ENCODE measurements at regions not wholly inside any gene's neighbourhood (a gene's known extent, or its start where the extent isn't known, plus 50 kb on each side); places are given as distances from the start of the nearest gene placed in this dataset.
A peak's percentile ranks its signal among the peaks of the same experiment; 100 is the strongest.

GRCh38 chr1:71210718-71211117 is 129.9 kb upstream of the ZRANB2 start:
- DNase-seq (no peak), ATAC-seq (no peak)
- intact Hi-C loops (cut with DNase I) = no loop called here

- intact Hi-C loops (cut with DNase I) = no loop called here
Observed at GRCh38 chr1:71203241-71203640, 122.4 kb upstream of the ZRANB2 start.

DNA sequence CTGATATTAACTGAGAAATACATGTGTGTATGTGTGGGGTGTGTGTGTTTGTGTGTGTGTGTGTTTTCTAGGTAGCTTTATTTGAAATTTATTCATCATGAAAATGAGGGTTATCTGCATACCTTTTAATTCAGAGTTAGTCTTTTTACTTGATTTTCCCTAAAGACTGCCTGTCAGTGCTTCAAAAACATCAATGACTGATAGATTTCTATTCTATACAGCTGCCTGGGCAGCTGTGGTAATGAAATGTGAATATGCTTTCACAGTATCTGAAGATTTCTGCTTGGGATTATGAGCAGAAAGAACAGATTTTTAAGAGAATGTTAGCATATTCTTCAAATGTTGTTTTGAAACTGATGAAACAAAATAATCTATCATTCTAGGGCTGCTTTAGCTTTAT is 119.7 kb upstream of the ZRANB2 start:
- DNase-seq (no peak), ATAC-seq (no peak)
- intact Hi-C loops (cut with DNase I) = no loop called here

More at GRCh38 chr1:71203241-71203640, 122.4 kb upstream of the ZRANB2 start:
- DNase-seq (no peak), ATAC-seq (no peak)

GRCh38 chr1:71196685-71197084 is 115.8 kb upstream of the ZRANB2 start:
- intact Hi-C loops (cut with DNase I) = loop anchor here in 1 of 2 donors (5.0 kb wide), 1 partner anchor 326 kb away; no protein-coding TSS in a partner anchor
- ATAC-seq (peak in 1 of 2 donors; percentile 65), DNase-seq (no peak)

- peak; percentile 68 to 73 for ATAC-seq
- intact Hi-C loops (cut with DNase I) = no loop called here
- DNase-seq = no peak
Observed at GRCh38 chr1:71193153-71193552, 112.3 kb upstream of the ZRANB2 start.

DNA sequence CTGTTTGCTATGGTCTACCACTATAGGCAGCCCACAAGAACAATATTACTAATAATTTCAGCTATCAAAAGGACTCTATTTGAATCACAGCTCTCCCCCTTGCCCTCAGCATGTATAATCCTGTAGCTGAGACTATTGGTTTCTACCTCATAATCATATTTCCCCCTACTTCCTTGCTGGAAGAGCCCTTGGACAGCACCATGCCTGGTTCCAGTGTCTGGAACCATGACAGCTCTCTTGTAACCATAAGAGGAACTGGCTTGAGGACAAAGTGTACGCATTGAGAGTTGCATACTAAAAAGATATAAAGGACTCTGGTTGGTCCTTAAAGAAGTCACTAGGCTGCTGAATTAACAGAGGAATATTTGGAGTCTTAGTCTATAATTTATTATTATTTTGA is 110.7 kb upstream of the ZRANB2 start:
- no peak for ATAC-seq
- intact Hi-C loops (cut with DNase I) = no loop called here
- DNase-seq = no peak

DNA sequence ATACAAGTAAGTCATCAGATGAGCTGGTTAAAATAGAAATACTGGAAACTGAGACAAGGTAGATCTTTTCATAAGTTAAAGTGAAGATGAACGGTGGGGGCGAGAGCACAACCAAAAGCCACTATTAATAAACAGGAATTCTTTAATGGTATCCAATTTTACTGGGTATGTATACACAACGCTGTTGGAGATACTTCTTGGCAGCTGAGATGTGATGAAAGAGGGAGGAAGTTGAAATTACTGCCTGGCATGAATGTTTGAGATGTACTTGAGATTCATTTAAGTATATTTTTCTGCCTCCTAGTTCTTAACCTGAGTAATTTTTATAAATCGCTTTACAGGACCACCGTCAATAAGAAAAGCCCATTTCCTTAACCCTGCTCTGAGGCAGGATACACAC is 110.0 kb upstream of the ZRANB2 start:
- intact Hi-C loops (cut with DNase I) = no loop called here
- ATAC-seq (no peak), DNase-seq (no peak)

DNA sequence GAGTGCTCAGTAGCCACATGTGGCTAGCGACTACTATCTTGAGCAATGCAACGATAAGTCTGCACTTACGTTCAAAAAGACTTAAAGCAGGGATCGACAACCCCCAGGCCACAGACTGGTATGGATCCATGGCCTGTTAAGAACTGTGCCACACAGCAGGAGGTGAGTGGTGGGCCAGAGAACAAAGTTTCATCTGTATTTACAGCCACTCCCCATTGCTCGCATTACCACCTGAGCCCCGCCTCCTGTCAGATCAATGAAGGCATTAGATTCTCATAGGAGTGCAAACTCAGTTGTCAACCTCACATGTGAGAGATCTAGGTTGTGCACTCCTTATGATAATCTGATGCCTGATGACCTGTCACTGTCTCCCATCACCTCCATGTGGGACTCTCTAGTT is 103.6 kb upstream of the ZRANB2 start:
- DNase-seq (no peak), ATAC-seq (no peak)
- intact Hi-C loops (cut with DNase I) = no loop called here

GRCh38 chr1:71179997-71180396 is 99.2 kb upstream of the ZRANB2 start:
- DNase-seq (no peak), ATAC-seq (no peak)
- intact Hi-C loops (cut with DNase I) = no loop called here

DNA sequence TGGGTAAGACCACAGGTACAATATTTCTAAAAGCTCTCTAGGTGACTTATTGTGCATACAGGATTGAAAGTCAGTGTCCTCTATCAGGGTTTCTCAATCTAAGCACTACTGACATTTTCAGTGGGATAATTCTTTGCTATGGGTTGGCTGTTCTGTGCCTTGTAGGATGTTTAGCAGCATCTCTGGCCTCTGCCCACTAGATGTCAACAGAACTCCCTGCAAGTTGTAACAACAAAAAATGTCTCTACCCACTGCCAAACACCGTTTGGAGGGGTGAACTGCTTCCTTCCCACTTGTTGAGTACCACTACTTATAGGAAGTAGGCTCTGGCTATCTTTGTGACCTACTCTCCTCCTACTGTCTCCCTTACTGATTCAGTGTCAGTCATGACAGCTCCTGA is 90.1 kb upstream of the ZRANB2 start:
- ATAC-seq (no peak), DNase-seq (no peak)
- intact Hi-C loops (cut with DNase I) = no loop called here

DNA sequence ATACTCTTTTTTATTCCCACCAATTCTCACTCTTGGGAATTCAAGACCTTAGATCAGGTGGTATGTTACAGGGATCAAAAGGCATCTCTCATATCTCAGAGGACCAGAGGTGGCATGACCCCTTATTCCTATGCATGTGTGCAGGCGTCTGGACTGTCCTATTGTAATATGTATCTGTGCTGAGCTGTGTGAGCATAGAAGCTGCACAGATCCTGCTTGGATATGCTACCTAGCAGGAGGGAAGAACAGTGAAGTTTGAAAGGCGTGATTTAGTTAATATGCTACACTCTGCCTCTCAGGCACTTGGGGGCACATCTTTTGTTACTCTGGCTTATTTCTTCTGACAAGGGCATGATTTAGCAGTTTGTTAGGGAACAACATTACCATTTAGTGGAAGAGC is 86.7 kb upstream of the ZRANB2 start:
- no peak for ATAC-seq
- intact Hi-C loops (cut with DNase I) = no loop called here
- no peak for DNase-seq

GRCh38 chr1:71166178-71167173 is 85.6 kb upstream of the ZRANB2 start:
- intact Hi-C loops (cut with DNase I) = no loop called here

DNA sequence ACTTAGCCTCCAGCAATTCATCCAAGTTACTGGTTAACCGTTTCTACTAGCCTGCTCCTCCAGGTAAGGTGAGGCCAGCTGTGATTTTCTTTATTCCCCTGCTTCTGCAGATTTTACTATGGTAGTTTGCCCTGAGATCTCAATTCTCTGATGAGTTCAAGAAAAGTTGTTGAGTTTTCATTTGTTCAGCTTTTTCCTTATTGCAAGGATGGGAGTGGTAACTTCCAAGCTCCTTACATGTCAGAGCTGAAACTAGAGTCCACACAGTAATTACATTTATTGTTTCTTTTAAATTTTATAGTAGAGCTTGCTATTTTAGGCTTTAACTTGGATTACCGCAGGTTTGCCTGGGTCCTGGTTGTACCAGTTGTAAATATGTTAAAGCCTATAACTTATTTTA is 76.9 kb upstream of the ZRANB2 start:
- intact Hi-C loops (cut with DNase I) = no loop called here
- no peak for DNase-seq
- ATAC-seq = no peak

More at GRCh38 chr1:71166178-71167173, 85.6 kb upstream of the ZRANB2 start:
- no peak for DNase-seq
- no peak for ATAC-seq

- no peak for DNase-seq
- intact Hi-C loops (cut with DNase I) = no loop called here
- ATAC-seq = peak in 1 of 2 donors; percentile 23
Observed at GRCh38 chr1:71157151-71157550, 76.3 kb upstream of the ZRANB2 start.

DNA sequence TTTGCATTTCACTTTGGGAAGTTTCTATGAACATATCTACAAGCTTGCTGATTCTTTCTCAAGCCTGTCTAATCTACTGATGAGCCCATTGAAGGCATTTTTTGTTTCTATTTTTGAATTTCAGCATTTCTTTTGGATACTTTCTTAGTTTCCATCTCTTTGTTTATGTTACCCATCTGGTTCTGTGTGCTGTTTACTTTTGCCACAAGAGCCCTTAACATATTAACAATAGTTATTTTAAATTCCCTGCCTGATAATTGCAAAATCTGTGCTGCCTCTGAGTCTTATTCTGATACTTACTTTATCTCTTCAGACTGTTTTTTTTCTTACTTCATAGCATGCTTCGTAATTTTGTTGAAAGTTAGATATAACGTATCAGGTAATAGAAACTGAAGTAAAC is 75.8 kb upstream of the ZRANB2 start:
- intact Hi-C loops (cut with DNase I) = no loop called here
- DNase-seq (no peak), ATAC-seq (no peak)

DNA sequence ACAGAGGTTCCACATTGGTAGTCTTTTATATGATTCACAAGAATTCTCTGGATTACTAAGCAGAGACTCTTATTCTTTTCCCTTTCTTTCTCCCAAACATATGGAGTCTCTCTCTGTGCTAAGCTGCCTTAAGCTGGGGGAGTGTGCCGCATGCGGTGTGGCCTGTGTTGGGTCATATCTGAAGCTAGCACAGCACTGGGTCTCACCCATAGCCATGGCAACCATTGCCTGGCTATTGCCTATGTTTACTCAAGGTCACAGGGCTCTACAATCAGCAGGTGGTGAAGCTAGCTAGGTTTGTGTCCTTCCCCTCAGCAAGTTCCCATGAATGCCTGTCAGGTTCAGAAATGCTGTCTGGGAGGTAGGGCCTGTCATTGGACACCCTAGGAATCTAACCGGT is 73.6 kb upstream of the ZRANB2 start:
- intact Hi-C loops (cut with DNase I) = no loop called here
- DNase-seq (no peak), ATAC-seq (no peak)

DNA sequence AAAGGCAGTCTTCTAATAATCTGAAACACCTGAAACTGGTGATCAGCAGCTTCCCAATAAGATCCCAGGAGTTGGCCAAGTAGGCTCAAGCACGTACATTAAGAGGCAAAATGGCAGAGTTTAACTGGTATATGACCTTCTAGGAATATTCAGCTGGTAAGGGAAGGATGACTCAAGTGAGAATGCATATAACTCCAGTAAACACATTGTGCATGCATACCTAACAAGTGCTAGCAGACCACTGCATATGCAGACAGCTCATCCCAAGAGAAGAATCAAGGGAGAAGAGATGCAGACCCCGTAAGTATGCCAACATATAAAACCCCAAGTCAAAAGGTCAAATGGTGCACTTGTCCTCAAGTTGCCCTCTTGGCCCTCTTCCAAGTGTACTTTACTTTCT is 73.0 kb upstream of the ZRANB2 start:
- DNase-seq (no peak), ATAC-seq (no peak)
- intact Hi-C loops (cut with DNase I) = no loop called here

- ATAC-seq = no peak
- intact Hi-C loops (cut with DNase I) = no loop called here
- DNase-seq = no peak
Observed at GRCh38 chr1:71147637-71148360, 67.0 kb upstream of the ZRANB2 start.

GRCh38 chr1:71135571-71135970 is 54.7 kb upstream of the ZRANB2 start:
- intact Hi-C loops (cut with DNase I) = no loop called here
- DNase-seq (no peak), ATAC-seq (no peak)
